Trophoblast cell (in vitro differentiated cells and primary cell): ENCODE measurements at regions not wholly inside any gene's neighbourhood (a gene's known extent, or its start where the extent isn't known, plus 50 kb on each side); places are given as distances from the start of the nearest gene placed in this dataset.

ENCODE experiments used
- DNase-seq, 2 donors: peaks; one replicate each; pipeline ENCODE4 v3.0.0-alpha.2; 2016
- H2AFZ ChIP-seq: 2 replicates; pipeline ENCODE4 v1.6.1; 2013; ENCODE audit warnings: low read length, moderate library complexity, mild to moderate bottlenecking; ENCODE audit not compliant: insufficient read depth, poor library complexity
- H2AK5ac ChIP-seq: 2 replicates; pipeline ENCODE4 v1.6.1; 2013; ENCODE audit warnings: mild to moderate bottlenecking, low read length
- H2BK120ac ChIP-seq: 2 replicates; pipeline ENCODE4 v1.6.1; 2013; ENCODE audit warnings: low read length, mild to moderate bottlenecking, moderate library complexity; ENCODE audit not compliant: insufficient read depth, poor library complexity
- H2BK12ac ChIP-seq: 2 replicates; pipeline ENCODE4 v1.6.1; 2013; ENCODE audit warnings: mild to moderate bottlenecking, low read length, moderate library complexity
- H2BK5ac ChIP-seq: 2 replicates; pipeline ENCODE4 v1.6.1; 2013; ENCODE audit warnings: low read length, low read depth, moderate library complexity, mild to moderate bottlenecking; ENCODE audit not compliant: poor library complexity
- H3K14ac ChIP-seq: 2 replicates; pipeline ENCODE4 v1.6.1; 2013; ENCODE audit warnings: mild to moderate bottlenecking, low read length
- H3K18ac ChIP-seq: 2 replicates; pipeline ENCODE4 v1.6.1; 2013; ENCODE audit warnings: mild to moderate bottlenecking, low read length
- H3K23ac ChIP-seq: 2 replicates; pipeline ENCODE4 v1.6.1; 2013; ENCODE audit warnings: low read length
- H3K27ac ChIP-seq: 2 replicates; pipeline ENCODE4 v1.5.1; 2013; ENCODE audit warnings: low read depth, mild to moderate bottlenecking, inconsistent platforms, low read length, moderate library complexity
- H3K27me3 ChIP-seq: 2 replicates; pipeline ENCODE4 v1.6.1; 2013; ENCODE audit warnings: inconsistent platforms, mild to moderate bottlenecking, low read length, moderate library complexity; ENCODE audit not compliant: insufficient read depth
- H3K36me3 ChIP-seq, 2 experiments: 1 replicate in 1 of 2; 2 replicates in 1 of 2; pipeline ENCODE4 v1.6.1; 2013; ENCODE audit warnings: low read length in 2 of 2, mild to moderate bottlenecking in 2 of 2, moderate library complexity in 1 of 2; ENCODE audit not compliant: insufficient read depth in 2 of 2, control insufficient read depth in 1 of 2
- H3K4ac ChIP-seq: 2 replicates; pipeline ENCODE4 v1.6.1; 2013; ENCODE audit warnings: low read depth, mild to moderate bottlenecking, low read length, moderate library complexity
- H3K4me1 ChIP-seq, 2 experiments: 1 replicate in 1 of 2; 2 replicates in 1 of 2; pipeline ENCODE4 v1.6.1; 2013; ENCODE audit warnings: low read length in 2 of 2, mild to moderate bottlenecking in 2 of 2, moderate library complexity in 1 of 2; ENCODE audit not compliant: insufficient read depth in 2 of 2, control insufficient read depth in 1 of 2
- H3K4me2 ChIP-seq: 2 replicates; pipeline ENCODE4 v1.6.1; 2013; ENCODE audit warnings: inconsistent platforms, mild to moderate bottlenecking, low read length, moderate library complexity
- H3K4me3 ChIP-seq: 2 replicates; pipeline ENCODE4 v1.5.1; 2013; ENCODE audit warnings: mild to moderate bottlenecking, low read depth, low read length, inconsistent platforms
- H3K79me1 ChIP-seq: one replicate; pipeline ENCODE4 v1.6.1; 2013; ENCODE audit warnings: low read length
- H3K79me2 ChIP-seq: 2 replicates; pipeline ENCODE4 v1.6.1; 2013; ENCODE audit warnings: low read length, mild to moderate bottlenecking; ENCODE audit not compliant: control insufficient read depth, insufficient read depth, poor library complexity
- H3K9ac ChIP-seq: 2 replicates; pipeline ENCODE4 v1.6.1; 2013; ENCODE audit warnings: mild to moderate bottlenecking, low read length
- H3K9me3 ChIP-seq: 2 replicates; pipeline ENCODE4 v1.6.1; 2013; ENCODE audit warnings: low read depth, mild to moderate bottlenecking, control low read depth, inconsistent platforms, low read length; ENCODE audit not compliant: insufficient read depth
- H4K12ac ChIP-seq: 2 replicates; pipeline ENCODE4 v1.6.1; 2013; ENCODE audit warnings: low read depth, mild to moderate bottlenecking, low read length, moderate library complexity
- H4K8ac ChIP-seq: 2 replicates; pipeline ENCODE4 v1.6.1; 2013; ENCODE audit warnings: low read depth, mild to moderate bottlenecking, low read length, moderate library complexity
- H4K91ac ChIP-seq: one replicate; pipeline ENCODE4 v1.6.1; 2013; ENCODE audit warnings: low read depth, mild to moderate bottlenecking, low read length, moderate library complexity
- WGBS: extraction: QIAGEN DNeasy Blood & Tissue Kit; methylation state at CpG from one replicate; pipeline ENCODE4 v1.1.7; 2013; ENCODE audit warnings: missing lambda C conversion rate; ENCODE audit not compliant: insufficient read length, insufficient coverage; ENCODE audit errors: extremely low coverage; 5-methylcytosine and 5-hydroxymethylcytosine counted together

GRCh38 chr1:47627016-47627415, 189.2 kb downstream of the FOXD2 start:
- DNase-seq = no peak
- H2AK5ac ChIP-seq = no peak overlapping the region
- H4K8ac ChIP-seq = no peak overlapping the region
- H3K23ac ChIP-seq = no peak overlapping the region
- H3K27ac ChIP-seq = no peak overlapping the region
- H2BK12ac ChIP-seq = no peak overlapping the region
- H3K14ac ChIP-seq = no peak overlapping the region
- H3K4me1 ChIP-seq = peaks cover 2 to 5% of the 10 kb centered on the region in 2 experiments
- no peak overlapping the region for H2AFZ ChIP-seq
- no peaks in the 10 kb centered on the region for H3K79me1 ChIP-seq
- no peak overlapping the region for H4K12ac ChIP-seq
- H3K27me3 ChIP-seq = no peaks in the 10 kb centered on the region
- no peak overlapping the region for H3K4me3 ChIP-seq
- no peak overlapping the region for H3K18ac ChIP-seq
- WGBS = no CpG with 5 or more reads among the region's 2 CpGs
- H3K4me2 ChIP-seq = no peak overlapping the region
- no peak overlapping the region for H3K9ac ChIP-seq
- H3K36me3 ChIP-seq = no peaks in the 10 kb centered on the region
- no peak overlapping the region for H2BK5ac ChIP-seq
- H3K4ac ChIP-seq = no peak overlapping the region
- H2BK120ac ChIP-seq = no peak overlapping the region
- no peaks in the 10 kb centered on the region for H3K9me3 ChIP-seq
- H3K79me2 ChIP-seq = no peaks in the 10 kb centered on the region
- no peak overlapping the region for H4K91ac ChIP-seq

- H3K14ac ChIP-seq = no peak overlapping the region
- no peak overlapping the region for H3K9ac ChIP-seq
- H2AFZ ChIP-seq = no peak overlapping the region
- H4K8ac ChIP-seq = no peak overlapping the region
- H3K4me2 ChIP-seq = no peak overlapping the region
- H3K79me2 ChIP-seq = no peaks in the 10 kb centered on the region
- H3K18ac ChIP-seq = no peak overlapping the region
- H3K27me3 ChIP-seq = no peaks in the 10 kb centered on the region
- H4K12ac ChIP-seq = no peak overlapping the region
- H3K36me3 ChIP-seq = no peaks in the 10 kb centered on the region
- H2BK120ac ChIP-seq = no peak overlapping the region
- DNase-seq = no peak
- no peak overlapping the region for H2BK5ac ChIP-seq
- peaks cover 2 to 5% of the 10 kb centered on the region in 2 experiments for H3K4me1 ChIP-seq
- no peak overlapping the region for H4K91ac ChIP-seq
- WGBS = no CpG with 5 or more reads among the region's 23 CpGs
- H2AK5ac ChIP-seq = no peak overlapping the region
- H3K9me3 ChIP-seq = peaks cover 1% of the 10 kb centered on the region
- no peak overlapping the region for H3K4ac ChIP-seq
- no peak overlapping the region for H3K23ac ChIP-seq
- no peak overlapping the region for H2BK12ac ChIP-seq
- no peaks in the 10 kb centered on the region for H3K79me1 ChIP-seq
- H3K4me3 ChIP-seq = no peak overlapping the region
- H3K27ac ChIP-seq = no peak overlapping the region
Measured at GRCh38 chr1:47627471-47628370, 189.9 kb downstream of the FOXD2 start.

GRCh38 chr1:47629201-47629600, 191.4 kb downstream of the FOXD2 start:
- H2AK5ac ChIP-seq = no peak overlapping the region
- no peaks in the 10 kb centered on the region for H3K79me2 ChIP-seq
- no peak overlapping the region for H3K4me3 ChIP-seq
- no peak overlapping the region for H2BK12ac ChIP-seq
- H3K27ac ChIP-seq = no peak overlapping the region
- WGBS = no CpG with 5 or more reads among the region's 3 CpGs
- H4K8ac ChIP-seq = no peak overlapping the region
- DNase-seq = no peak
- H3K4ac ChIP-seq = no peak overlapping the region
- H2AFZ ChIP-seq = no peak overlapping the region
- H3K4me2 ChIP-seq = no peak overlapping the region
- no peak overlapping the region for H2BK5ac ChIP-seq
- no peak overlapping the region for H2BK120ac ChIP-seq
- no peaks in the 10 kb centered on the region for H3K79me1 ChIP-seq
- no peaks in the 10 kb centered on the region for H3K27me3 ChIP-seq
- H3K14ac ChIP-seq = no peak overlapping the region
- peaks cover 1% of the 10 kb centered on the region for H3K9me3 ChIP-seq
- H3K36me3 ChIP-seq = no peaks in the 10 kb centered on the region
- H3K4me1 ChIP-seq = peaks cover 2 to 5% of the 10 kb centered on the region in 2 experiments
- no peak overlapping the region for H4K91ac ChIP-seq
- H3K18ac ChIP-seq = no peak overlapping the region
- no peak overlapping the region for H4K12ac ChIP-seq
- no peak overlapping the region for H3K23ac ChIP-seq
- H3K9ac ChIP-seq = no peak overlapping the region

GRCh38 chr1:47630346-47630745, 192.5 kb downstream of the FOXD2 start:
- Histone ChIP-seq H3K9ac (no peak overlapping the region), H3K79me2 (no peaks in the 10 kb centered on the region), H3K27ac (no peak overlapping the region), H3K14ac (no peak overlapping the region), H4K91ac (no peak overlapping the region), H3K18ac (no peak overlapping the region), H3K79me1 (no peaks in the 10 kb centered on the region), H2AK5ac (no peak overlapping the region), H3K4me3 (no peak overlapping the region), H3K4me1 (peaks cover 2 to 5% of the 10 kb centered on the region in 2 experiments), H3K4ac (no peak overlapping the region), H2AFZ (no peak overlapping the region), H2BK120ac (no peak overlapping the region), H3K27me3 (no peaks in the 10 kb centered on the region), H3K4me2 (no peak overlapping the region), H4K8ac (no peak overlapping the region), H4K12ac (no peak overlapping the region), H3K36me3 (no peaks in the 10 kb centered on the region), H2BK5ac (no peak overlapping the region), H3K9me3 (peaks cover 1% of the 10 kb centered on the region), H2BK12ac (no peak overlapping the region), H3K23ac (no peak overlapping the region)
- no peak for DNase-seq
- no CpG with 5 or more reads among the region's 4 CpGs for WGBS
